B cell (primary cell): ENCODE measurements at regions not wholly inside any gene's neighbourhood (a gene's known extent, or its start where the extent isn't known, plus 50 kb on each side); places are given as distances from the start of the nearest gene placed in this dataset.

ENCODE experiments used
- ATAC-seq: fragments of 200-7000 bp; cut with Tn5 transposase; one replicate; pipeline ENCODE4 v1.10.0; 2021; ENCODE audit warnings: low read depth, mild to moderate bottlenecking, moderate number of reproducible peaks, moderate library complexity
- CTCF ChIA-PET: fragments of 350-600 bp; sonication (Branson Sonifier 250); formaldehyde crosslinking; loops from one replicate; lab custom pipeline; 2021; ENCODE audit warnings: antibody characterized with exemption, inconsistent platforms; lab: Charles Lee
- POLR2A ChIA-PET: fragments of 350-600 bp; sonication (Branson Sonifier 250); formaldehyde crosslinking; loops from one replicate; lab custom pipeline; 2021; ENCODE audit warnings: antibody characterized with exemption; lab: Charles Lee
- DNase-seq: peaks from one replicate; pipeline ENCODE4 v3.0.0; 2013
- H2AFZ ChIP-seq: 2 replicates; pipeline ENCODE4 v1.6.1; 2012; ENCODE audit warnings: mild to moderate bottlenecking, low read depth, low read length; ENCODE audit not compliant: insufficient read depth, poor library complexity, severe bottlenecking
- H3K27ac ChIP-seq, 2 donors: 1 replicate in 1 of 2; 2 replicates in 1 of 2; pipeline ENCODE4 v1.5.1; 2012 to 2013; ENCODE audit warnings: low read length in 2 of 2, mild to moderate bottlenecking in 2 of 2, moderate library complexity in 1 of 2
- H3K27me3 ChIP-seq, 4 experiments: fragments of 200-600 bp in 1 of 4; sonication (generic) in 1 of 4; replicated peaks in 1 of 4; 1 replicate in 2 of 4; 2 replicates in 2 of 4; pipeline versions ENCODE4 v1.6.1 to v1.7.0; 2013 to 2016; ENCODE audit warnings: low read length in 3 of 4, mild to moderate bottlenecking in 2 of 4, mixed read lengths in 1 of 4, moderate library complexity in 1 of 4; ENCODE audit not compliant: insufficient read depth in 4 of 4, control insufficient read depth in 3 of 4; ENCODE audit errors: control extremely low read depth in 1 of 4
- H3K36me3 ChIP-seq, 2 experiments: replicated peaks in 1 of 2; 1 replicate in 1 of 2; 2 replicates in 1 of 2; pipeline versions ENCODE4 v1.6.1 to v1.7.1; 2013; ENCODE audit warnings: low read length in 1 of 2; ENCODE audit not compliant: insufficient read depth in 2 of 2, control insufficient read depth in 1 of 2; ENCODE audit errors: control extremely low read depth in 1 of 2, extremely low read depth in 1 of 2
- H3K4me1 ChIP-seq, 2 donors: fragments of 200-600 bp in 1 of 2; sonication (generic) in 1 of 2; 1 replicate in 1 of 2; 2 replicates in 1 of 2; pipeline versions ENCODE4 v1.5.1 to v1.6.1; 2013 to 2017; ENCODE audit warnings: low read length in 2 of 2; ENCODE audit not compliant: control insufficient read depth in 2 of 2, insufficient read depth in 2 of 2
- H3K4me2 ChIP-seq: replicated peaks from 2 replicates; pipeline ENCODE3; 2012; ENCODE audit warnings: mild to moderate bottlenecking, low read depth, low read length; ENCODE audit not compliant: poor library complexity, severe bottlenecking
- H3K4me3 ChIP-seq, 5 experiments: fragments of 200-600 bp in 1 of 5; sonication (generic) in 1 of 5; 1 replicate in 3 of 5; 2 replicates in 2 of 5; pipeline versions ENCODE4 v1.5.1 to v1.7.0; 2011 to 2016; ENCODE audit warnings: low read length in 4 of 5, mild to moderate bottlenecking in 4 of 5, low read depth in 2 of 5, control low read depth in 1 of 5, moderate library complexity in 1 of 5; ENCODE audit not compliant: insufficient read depth in 1 of 5; ENCODE audit errors: control extremely low read depth in 1 of 5, extremely low read depth in 1 of 5
- H3K79me2 ChIP-seq: fragments of 200-600 bp; sonication (generic); one replicate; pipeline ENCODE4 v1.6.0; 2016; ENCODE audit warnings: low read length; ENCODE audit not compliant: control insufficient read depth, insufficient read depth
- H3K9ac ChIP-seq: fragments of 200-600 bp; sonication (generic); 2 replicates; pipeline ENCODE4 v1.6.1; 2017; ENCODE audit warnings: mild to moderate bottlenecking, low read length, moderate library complexity
- H3K9me3 ChIP-seq, 3 donors: one replicate each; pipeline versions ENCODE4 v1.6.1 to v1.7.1; 2013; ENCODE audit warnings: low read length in 2 of 3; ENCODE audit not compliant: control insufficient read depth in 2 of 3, insufficient read depth in 1 of 3; ENCODE audit errors: control extremely low read depth in 1 of 3
- H4K20me1 ChIP-seq: 2 replicates; pipeline ENCODE4 v1.6.0; 2012; ENCODE audit warnings: mild to moderate bottlenecking, low read length; ENCODE audit not compliant: insufficient read depth, control insufficient read depth, poor library complexity, severe bottlenecking
- H3K27ac Mint-ChIP-seq: one replicate; pipeline ENCODE4 v1.8.0; 2021; ENCODE audit warnings: mixed read lengths
- H3K27me3 Mint-ChIP-seq: one replicate; pipeline ENCODE4 v1.8.0; 2021; ENCODE audit warnings: mixed read lengths
- H3K4me1 Mint-ChIP-seq: one replicate; pipeline ENCODE4 v1.8.0; 2021; ENCODE audit warnings: mixed read lengths
- H3K4me3 Mint-ChIP-seq: one replicate; pipeline ENCODE4 v1.8.0; 2021; ENCODE audit warnings: mixed read lengths
- H3K9me3 Mint-ChIP-seq: one replicate; pipeline ENCODE4 v1.8.0; 2022; ENCODE audit warnings: mixed read lengths; ENCODE audit not compliant: insufficient read depth
- EZH2 ChIP-seq: IDR thresholded peaks from 2 replicates; pipeline ENCODE4 v1.6.1; 2012; ENCODE audit warnings: borderline replicate concordance, low read depth, mild to moderate bottlenecking, moderate library complexity, low read length; ENCODE audit not compliant: insufficient read depth, poor library complexity, severe bottlenecking
- WGBS: methylation state at CpG from one replicate; pipeline ENCODE4 v1.1.5; 2013; ENCODE audit warnings: missing lambda C conversion rate; ENCODE audit not compliant: insufficient coverage; 5-methylcytosine and 5-hydroxymethylcytosine counted together
- intact Hi-C: fragments of 100-400 bp; cut with micrococcal nuclease; formaldehyde crosslinking; loops from one replicate; pipeline ENCODE4 v1.10.0; 2022
- TF ChIP-seq, protein P1 (sequence below): fragments of 200-600 bp; IDR thresholded peaks from one replicate; pipeline ENCODE4 v1.8.0; 2022; ENCODE audit warnings: antibody characterized with exemption, mild to moderate bottlenecking

DNA sequence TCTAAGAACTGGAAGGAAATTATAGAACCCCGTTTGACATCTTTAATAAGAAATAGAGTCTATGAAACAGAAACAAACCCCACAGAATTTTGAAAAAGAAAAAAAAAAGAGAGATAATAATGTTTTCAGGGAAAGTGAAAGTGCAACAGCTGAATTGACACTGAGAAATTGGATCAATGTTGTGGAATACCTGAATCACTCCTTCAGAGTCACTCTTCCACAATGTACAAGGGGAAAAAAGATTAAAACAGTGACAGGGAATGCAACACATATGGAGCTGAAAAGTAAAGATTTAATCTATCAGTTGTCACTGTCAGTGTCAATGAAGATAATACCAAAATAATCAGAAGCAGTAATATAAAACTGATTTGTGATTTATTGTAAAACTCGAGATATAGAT lies 520.8 kb upstream of the HS3ST5 start:
- Histone ChIP-seq H3K9ac (no peak overlapping the region), H3K4me2 (no peak overlapping the region), H2AFZ (no peak overlapping the region), H3K27ac (no peak overlapping the region), H3K4me3 (no peak overlapping the region), H3K36me3 (no peaks in the 10 kb centered on the region), H3K4me1 (no peaks in the 10 kb centered on the region), H3K9me3 (peaks cover 0 to 6% (median 0%) of the 10 kb centered on the region in 3 donors), H3K79me2 (no peaks in the 10 kb centered on the region), H4K20me1 (no peaks in the 10 kb centered on the region), H3K27me3 (no peaks in the 10 kb centered on the region)
- WGBS, result no CpG with 5 or more reads among the region's 2 CpGs
- Mint-ChIP-seq H3K27ac (no peak overlapping the region), H3K4me1 (no peaks in the 10 kb centered on the region), H3K27me3 (no peaks in the 10 kb centered on the region), H3K4me3 (no peak overlapping the region), H3K9me3 (peaks cover 3% of the 10 kb centered on the region)
- intact Hi-C loops, result no loop called here
- CTCF ChIA-PET, result no interaction called here
- no peak for DNase-seq
- TF ChIP-seq EZH2, result no peak
- TF ChIP-seq, protein P1, sequence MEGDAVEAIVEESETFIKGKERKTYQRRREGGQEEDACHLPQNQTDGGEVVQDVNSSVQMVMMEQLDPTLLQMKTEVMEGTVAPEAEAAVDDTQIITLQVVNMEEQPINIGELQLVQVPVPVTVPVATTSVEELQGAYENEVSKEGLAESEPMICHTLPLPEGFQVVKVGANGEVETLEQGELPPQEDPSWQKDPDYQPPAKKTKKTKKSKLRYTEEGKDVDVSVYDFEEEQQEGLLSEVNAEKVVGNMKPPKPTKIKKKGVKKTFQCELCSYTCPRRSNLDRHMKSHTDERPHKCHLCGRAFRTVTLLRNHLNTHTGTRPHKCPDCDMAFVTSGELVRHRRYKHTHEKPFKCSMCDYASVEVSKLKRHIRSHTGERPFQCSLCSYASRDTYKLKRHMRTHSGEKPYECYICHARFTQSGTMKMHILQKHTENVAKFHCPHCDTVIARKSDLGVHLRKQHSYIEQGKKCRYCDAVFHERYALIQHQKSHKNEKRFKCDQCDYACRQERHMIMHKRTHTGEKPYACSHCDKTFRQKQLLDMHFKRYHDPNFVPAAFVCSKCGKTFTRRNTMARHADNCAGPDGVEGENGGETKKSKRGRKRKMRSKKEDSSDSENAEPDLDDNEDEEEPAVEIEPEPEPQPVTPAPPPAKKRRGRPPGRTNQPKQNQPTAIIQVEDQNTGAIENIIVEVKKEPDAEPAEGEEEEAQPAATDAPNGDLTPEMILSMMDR, result no peak
- no peak for ATAC-seq
- POLR2A ChIA-PET, result no interaction called here

DNA sequence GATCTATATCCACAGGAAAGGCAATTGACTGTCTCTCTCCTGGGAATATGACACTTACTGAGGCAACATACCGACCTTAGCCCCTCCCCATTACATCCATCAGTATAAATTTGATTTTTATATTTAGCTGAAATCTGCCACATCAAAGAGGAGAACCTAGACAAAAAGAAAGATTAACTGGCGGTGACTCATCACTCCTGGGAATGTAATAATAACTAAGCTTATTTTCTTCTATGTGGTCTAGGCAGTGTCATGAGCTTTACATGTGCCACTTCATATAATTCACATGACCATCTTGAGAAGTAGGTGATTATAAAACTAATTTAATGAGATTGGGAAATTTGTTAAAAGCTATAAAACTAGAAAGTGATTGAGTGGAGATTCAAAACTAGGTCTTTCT lies 520.0 kb upstream of the HS3ST5 start:
- no peaks in the 10 kb centered on the region for H3K4me1 Mint-ChIP-seq
- no peaks in the 10 kb centered on the region for H4K20me1 ChIP-seq
- intact Hi-C loops, result no loop called here
- peaks cover 0 to 6% (median 0%) of the 10 kb centered on the region in 3 donors for H3K9me3 ChIP-seq
- ChIA-PET POLR2A (no interaction called here), CTCF (no interaction called here)
- no CpG with 5 or more reads among the region's 2 CpGs for WGBS
- no peak for ATAC-seq
- H3K9me3 Mint-ChIP-seq, result peaks cover 3% of the 10 kb centered on the region
- H3K4me3 Mint-ChIP-seq, result no peak overlapping the region
- H3K4me1 ChIP-seq, result no peaks in the 10 kb centered on the region
- no peak for DNase-seq
- H3K4me3 ChIP-seq, result no peak overlapping the region
- no peak overlapping the region for H2AFZ ChIP-seq
- no peak overlapping the region for H3K27ac ChIP-seq
- no peak overlapping the region for H3K9ac ChIP-seq
- H3K79me2 ChIP-seq, result no peaks in the 10 kb centered on the region
- no peaks in the 10 kb centered on the region for H3K27me3 Mint-ChIP-seq
- H3K4me2 ChIP-seq, result no peak overlapping the region
- no peaks in the 10 kb centered on the region for H3K36me3 ChIP-seq
- TF ChIP-seq EZH2, result no peak
- TF ChIP-seq, protein P1, result no peak
- H3K27me3 ChIP-seq, result no peaks in the 10 kb centered on the region
- no peak overlapping the region for H3K27ac Mint-ChIP-seq
